ENCODE measurements at regions not wholly inside any gene's neighbourhood (a gene's known extent, or its start where the extent isn't known, plus 50 kb on each side); places are given as distances from the start of the nearest gene placed in this dataset.
A peak's percentile ranks its signal among the peaks of the same experiment; 100 is the strongest.
"Not testable (repeated sequence)": the region's sequence is repeated elsewhere in the genome, so short reads cannot be mapped to it uniquely, and the experiment has no call there.

DNA sequence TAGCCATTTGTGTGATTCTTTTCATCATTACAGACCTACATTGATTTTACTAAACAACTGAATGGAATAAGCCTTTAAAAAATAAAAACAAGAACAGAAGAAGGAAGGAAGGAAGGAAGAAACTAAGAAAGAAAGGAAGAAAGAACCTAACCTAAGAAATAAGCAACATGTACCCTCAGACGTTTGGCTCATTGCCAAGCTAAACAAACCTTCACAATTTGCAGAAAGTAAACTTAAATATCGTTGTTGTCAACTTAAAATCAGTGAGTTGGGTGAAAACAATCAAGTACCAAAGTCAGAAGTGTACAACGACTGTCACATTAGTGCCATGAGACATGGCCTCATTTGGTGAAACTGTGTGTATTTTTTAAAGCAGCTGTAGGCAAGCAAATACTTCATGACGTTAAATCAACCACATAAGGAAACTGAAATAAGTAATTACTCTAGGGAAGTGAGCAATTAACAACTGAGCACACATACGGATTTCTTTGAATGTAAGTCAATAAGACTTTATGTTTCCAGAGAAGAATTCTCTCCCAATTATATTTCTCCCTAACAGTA, 313.1 kb upstream of the TMPRSS15 start:
- no peak overlapping the region for H3K4me3 ChIP-seq (ENCODE audit: low read length)
- no peaks in the 10 kb centered on the region for H3K4me1 ChIP-seq (ENCODE audit: insufficient read depth, low read length)
- no peak overlapping the region for H3K27ac ChIP-seq (ENCODE audit: low read depth, low read length)
- H3K9ac ChIP-seq (ENCODE audit: low read depth, low read length): no peak overlapping the region
- no peaks in the 10 kb centered on the region for H3K27me3 ChIP-seq (ENCODE audit: insufficient read depth, low read length)
- WGBS: 95% methylated on average over 4 of the region's 5 CpGs
- H3K9me3 ChIP-seq (ENCODE audit: insufficient read depth, low read depth, low read length): 0 out of 2 replicates have a peak, but pooled peaks cover 6% of the 10 kb centered on the region
- H3K36me3 ChIP-seq (ENCODE audit: insufficient read depth, low read length): no peaks in the 10 kb centered on the region

DNA sequence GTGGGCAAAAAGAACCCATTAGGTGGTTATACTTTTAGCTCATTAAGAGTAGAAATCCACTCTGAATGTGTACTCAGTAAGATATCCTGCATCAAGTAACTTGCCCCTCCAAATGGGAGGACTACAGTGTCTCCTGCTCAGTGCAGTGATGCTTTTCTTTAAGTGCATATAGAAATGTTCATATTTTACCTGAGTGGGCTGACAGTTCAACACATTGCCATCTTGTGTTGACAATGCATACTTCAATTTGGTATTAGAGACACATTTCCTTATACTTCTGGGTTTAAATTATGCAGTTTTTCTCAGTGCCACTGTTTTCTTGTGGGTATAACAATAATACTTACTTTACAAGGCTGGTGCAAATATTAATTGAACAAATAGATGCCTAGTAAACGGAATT, 318.6 kb upstream of the TMPRSS15 start:
- Histone ChIP-seq H3K9me3 (ENCODE audit: insufficient read depth, low read depth, low read length) (no peaks in the 10 kb centered on the region), H3K27me3 (ENCODE audit: insufficient read depth, low read length) (no peaks in the 10 kb centered on the region), H3K4me3 (ENCODE audit: low read length) (no peak overlapping the region), H3K9ac (ENCODE audit: low read depth, low read length) (no peak overlapping the region), H3K36me3 (ENCODE audit: insufficient read depth, low read length) (no peaks in the 10 kb centered on the region), H3K4me1 (ENCODE audit: insufficient read depth, low read length) (no peaks in the 10 kb centered on the region), H3K27ac (ENCODE audit: low read depth, low read length) (no peak overlapping the region)
- WGBS: no CpG with 5 or more reads among the region's 1 CpG

DNA sequence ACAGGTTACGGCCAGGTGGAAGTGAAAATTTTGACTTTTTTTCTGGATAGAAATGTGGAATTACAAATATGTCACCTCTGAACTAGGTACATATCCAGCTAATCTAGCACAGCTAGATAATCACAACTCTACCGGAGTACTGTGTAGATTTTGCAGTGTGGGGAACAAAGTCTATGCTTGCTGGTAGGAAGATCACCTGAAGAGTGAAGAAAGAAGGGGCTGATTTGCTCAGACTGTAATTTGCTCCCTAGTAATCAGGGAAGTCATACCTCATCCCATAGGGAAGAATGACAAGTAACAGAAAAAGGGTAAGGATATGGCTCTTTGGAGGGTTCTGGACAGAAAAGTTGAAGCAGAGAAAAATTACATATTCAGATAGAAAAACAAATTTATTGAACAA, 319.6 kb upstream of the TMPRSS15 start:
- WGBS: 86% methylated on average over 1 of the region's 2 CpGs

DNA sequence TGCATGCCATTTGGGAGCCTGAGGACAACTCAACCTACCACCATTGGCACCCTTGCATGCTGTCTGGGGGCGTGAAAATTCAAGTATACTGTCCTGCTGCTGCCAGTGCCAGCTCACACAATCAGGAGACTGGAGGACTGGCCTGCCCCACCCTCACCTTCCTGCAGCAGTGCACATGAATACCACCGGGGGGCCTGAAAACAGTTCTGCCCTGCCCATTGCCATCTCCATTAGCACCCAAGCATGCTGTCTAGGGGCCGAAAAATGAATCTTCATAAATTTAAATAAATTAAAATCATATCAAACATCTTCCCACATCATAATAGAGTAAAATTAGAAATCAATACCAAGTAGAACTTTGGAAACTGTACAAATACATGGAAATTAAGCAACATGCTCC, 322.1 kb upstream of the TMPRSS15 start:
- H3K36me3 ChIP-seq (ENCODE audit: insufficient read depth, low read length): no peaks in the 10 kb centered on the region
- H3K4me1 ChIP-seq (ENCODE audit: insufficient read depth, low read length): no peaks in the 10 kb centered on the region
- no peak overlapping the region for H3K9ac ChIP-seq (ENCODE audit: low read depth, low read length)
- no peaks in the 10 kb centered on the region for H3K9me3 ChIP-seq (ENCODE audit: insufficient read depth, low read depth, low read length)
- no peak overlapping the region for H3K4me3 ChIP-seq (ENCODE audit: low read length)
- no peaks in the 10 kb centered on the region for H3K27me3 ChIP-seq (ENCODE audit: insufficient read depth, low read length)
- no peak overlapping the region for H3K27ac ChIP-seq (ENCODE audit: low read depth, low read length)
- 58% methylated on average over 3 of the region's 3 CpGs for WGBS

More for the DNA sequence above, 319.6 kb upstream of the TMPRSS15 start:
- H3K9ac ChIP-seq (ENCODE audit: low read depth, low read length): no peak overlapping the region
- no peak overlapping the region for H3K27ac ChIP-seq (ENCODE audit: low read depth, low read length)
- no peaks in the 10 kb centered on the region for H3K36me3 ChIP-seq (ENCODE audit: insufficient read depth, low read length)
- no peaks in the 10 kb centered on the region for H3K4me1 ChIP-seq (ENCODE audit: insufficient read depth, low read length)
- H3K4me3 ChIP-seq (ENCODE audit: low read length): no peak overlapping the region
- no peaks in the 10 kb centered on the region for H3K27me3 ChIP-seq (ENCODE audit: insufficient read depth, low read length)
- H3K9me3 ChIP-seq (ENCODE audit: insufficient read depth, low read depth, low read length): no peaks in the 10 kb centered on the region

DNA sequence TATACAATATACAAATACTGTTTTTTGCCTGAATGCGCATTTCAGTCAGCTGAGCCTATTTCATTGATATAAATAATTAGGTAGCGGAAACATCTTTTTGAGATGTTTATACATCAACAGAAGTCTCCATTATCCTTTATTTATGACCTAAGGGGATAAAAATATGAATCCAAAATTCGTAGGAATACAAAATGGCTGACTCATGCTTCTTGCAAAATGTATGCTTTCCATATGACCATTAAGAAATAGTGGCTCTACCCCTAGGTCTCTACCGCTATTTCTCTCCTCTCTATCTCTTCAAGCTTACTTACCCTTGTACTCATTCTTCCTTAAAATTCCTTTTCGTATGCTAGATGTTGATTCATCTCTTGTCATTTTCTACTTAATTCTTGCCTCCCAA, 338.4 kb upstream of the TMPRSS15 start:
- no peak overlapping the region for H3K4me3 ChIP-seq (ENCODE audit: low read length)
- no peak overlapping the region for H3K27ac ChIP-seq (ENCODE audit: low read depth, low read length)
- 93% methylated on average over 4 of the region's 5 CpGs for whole genome bisulfite sequencing
- H3K9ac ChIP-seq (ENCODE audit: low read depth, low read length): no peak overlapping the region
- H3K4me1 ChIP-seq (ENCODE audit: insufficient read depth, low read length): peaks cover 19% of the 10 kb centered on the region
- H3K36me3 ChIP-seq (ENCODE audit: insufficient read depth, low read length): no peaks in the 10 kb centered on the region
- no peaks in the 10 kb centered on the region for H3K27me3 ChIP-seq (ENCODE audit: insufficient read depth, low read length)
- no peaks in the 10 kb centered on the region for H3K9me3 ChIP-seq (ENCODE audit: insufficient read depth, low read depth, low read length)

DNA sequence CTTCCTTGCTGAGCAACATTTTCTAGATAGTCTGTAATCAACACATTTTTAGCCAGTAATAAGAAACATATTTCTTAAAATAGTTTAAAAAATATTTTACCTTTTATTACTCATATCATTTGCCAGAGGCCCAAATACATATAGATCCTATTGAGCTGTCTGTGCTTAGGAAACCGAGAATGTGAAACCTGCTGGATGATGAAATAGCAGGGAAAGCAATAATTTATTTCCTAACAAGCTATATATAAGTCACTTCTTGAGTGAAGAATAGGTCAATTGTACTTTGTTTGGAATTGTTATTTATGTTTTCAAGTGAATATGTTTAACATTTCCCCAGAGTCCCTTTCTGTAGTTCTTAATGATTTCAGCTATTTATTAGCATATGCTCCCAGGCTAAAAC, 339.9 kb upstream of the TMPRSS15 start:
- Histone ChIP-seq H3K9me3 (ENCODE audit: insufficient read depth, low read depth, low read length) (no peaks in the 10 kb centered on the region), H3K27ac (ENCODE audit: low read depth, low read length) (no peak overlapping the region), H3K4me1 (ENCODE audit: insufficient read depth, low read length) (peaks cover 19% of the 10 kb centered on the region), H3K9ac (ENCODE audit: low read depth, low read length) (no peak overlapping the region), H3K36me3 (ENCODE audit: insufficient read depth, low read length) (no peaks in the 10 kb centered on the region), H3K4me3 (ENCODE audit: low read length) (no peak overlapping the region), H3K27me3 (ENCODE audit: insufficient read depth, low read length) (no peaks in the 10 kb centered on the region)
- WGBS: no CpG with 5 or more reads among the region's 1 CpG

DNA sequence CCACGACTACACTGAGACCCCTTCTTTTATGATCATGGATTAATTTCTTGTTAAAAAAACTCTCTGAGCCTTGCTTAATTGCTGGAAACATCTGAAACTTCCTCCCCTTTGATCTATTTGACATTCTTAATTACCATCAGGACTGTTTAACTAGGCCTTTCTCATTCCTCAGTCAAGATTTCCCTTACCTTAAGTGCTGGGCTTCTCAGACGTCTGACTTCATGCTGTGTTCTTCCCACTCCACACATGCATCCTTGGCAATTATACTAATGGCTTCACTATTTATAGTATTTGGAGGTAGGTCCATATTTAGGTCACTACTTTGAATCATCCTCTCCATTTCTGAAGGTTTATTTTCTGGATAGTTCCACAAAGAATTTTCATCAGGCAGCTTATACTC, 341.3 kb upstream of the TMPRSS15 start:
- Histone ChIP-seq H3K4me3 (ENCODE audit: low read length) (no peak overlapping the region), H3K9ac (ENCODE audit: low read depth, low read length) (no peak overlapping the region), H3K9me3 (ENCODE audit: insufficient read depth, low read depth, low read length) (no peaks in the 10 kb centered on the region)

DNA sequence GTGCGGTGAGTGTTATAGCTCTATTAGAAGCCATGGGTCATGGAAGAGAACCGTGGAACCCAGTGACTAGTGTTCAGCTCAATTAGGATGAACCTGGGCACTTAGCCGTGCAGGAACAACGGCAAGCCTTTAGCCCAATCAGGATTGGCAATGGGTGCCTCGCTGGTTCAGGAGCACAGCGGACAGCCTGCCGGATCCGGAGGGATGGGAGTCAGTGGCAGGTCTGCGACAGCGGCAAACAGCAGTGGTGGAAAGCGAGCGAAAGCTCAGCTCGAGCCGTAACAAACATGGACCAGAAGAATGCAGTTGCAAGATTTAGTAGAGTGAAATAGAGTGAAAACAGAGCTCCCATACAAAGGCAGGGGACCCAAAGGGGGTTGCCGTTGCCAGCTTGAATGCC, 349.3 kb upstream of the TMPRSS15 start:
- H3K36me3 ChIP-seq (ENCODE audit: insufficient read depth, low read length); H3K4me3 ChIP-seq (ENCODE audit: low read length); H3K27ac ChIP-seq (ENCODE audit: low read depth, low read length); H3K4me1 ChIP-seq (ENCODE audit: insufficient read depth, low read length); H3K27me3 ChIP-seq (ENCODE audit: insufficient read depth, low read length); H3K9ac ChIP-seq (ENCODE audit: low read depth, low read length); H3K9me3 ChIP-seq (ENCODE audit: insufficient read depth, low read depth, low read length): not testable (repeated sequence)
- WGBS: 88% methylated on average over 14 of the region's 15 CpGs

More for the DNA sequence above, 341.3 kb upstream of the TMPRSS15 start:
- Histone ChIP-seq H3K36me3 (ENCODE audit: insufficient read depth, low read length) (no peaks in the 10 kb centered on the region), H3K27ac (ENCODE audit: low read depth, low read length) (0 out of 2 replicates have a peak overlapping the region, but pooled peaks have one; percentile 2), H3K27me3 (ENCODE audit: insufficient read depth, low read length) (no peaks in the 10 kb centered on the region), H3K4me1 (ENCODE audit: insufficient read depth, low read length) (peaks cover 19% of the 10 kb centered on the region)
- WGBS: 13% methylated on average over 2 of the region's 2 CpGs

DNA sequence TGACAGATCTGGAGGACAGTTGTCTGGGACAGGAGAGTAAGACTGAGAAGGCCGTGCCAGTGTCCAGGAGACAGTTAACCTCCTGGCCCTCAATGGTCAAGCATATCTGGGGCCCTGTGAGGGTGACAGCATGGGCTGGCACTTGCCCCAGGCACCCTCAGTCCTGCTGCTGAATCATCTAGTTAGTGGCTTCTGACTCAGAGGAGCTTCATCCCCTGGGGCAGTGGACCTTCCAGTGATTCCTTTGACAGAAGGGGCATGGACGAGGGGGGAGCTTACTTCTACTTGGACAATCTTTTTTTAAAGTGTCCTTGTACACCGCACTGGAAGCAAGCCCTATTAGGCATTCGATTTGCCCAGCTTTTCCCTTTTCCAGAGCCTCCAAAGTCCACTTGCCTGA, 352.7 kb upstream of the TMPRSS15 start:
- H3K9ac ChIP-seq (ENCODE audit: low read depth, low read length); H3K4me1 ChIP-seq (ENCODE audit: insufficient read depth, low read length); H3K36me3 ChIP-seq (ENCODE audit: insufficient read depth, low read length); H3K27me3 ChIP-seq (ENCODE audit: insufficient read depth, low read length); H3K9me3 ChIP-seq (ENCODE audit: insufficient read depth, low read depth, low read length); H3K4me3 ChIP-seq (ENCODE audit: low read length); H3K27ac ChIP-seq (ENCODE audit: low read depth, low read length): not testable (repeated sequence)
- WGBS: 93% methylated on average over 4 of the region's 4 CpGs

DNA sequence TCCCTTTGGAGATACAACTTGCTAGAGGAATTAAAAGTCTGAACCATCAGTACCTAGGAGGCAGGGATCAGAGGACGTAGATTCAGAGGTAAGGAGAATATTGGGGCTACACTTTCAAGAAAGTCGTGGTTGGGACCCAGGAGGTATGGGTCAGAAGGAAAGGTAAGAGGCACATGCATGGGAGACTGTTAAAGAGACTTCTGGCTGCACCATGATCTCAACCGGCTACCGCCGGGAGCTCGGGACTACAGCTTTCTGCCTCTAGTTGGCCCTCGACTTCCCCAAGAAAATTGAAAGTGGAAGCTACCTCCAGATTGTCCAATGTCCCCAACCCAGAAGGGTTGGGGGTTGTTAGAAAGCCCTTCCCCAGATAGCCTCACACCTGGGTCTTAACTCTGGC, 355.7 kb upstream of the TMPRSS15 start:
- no peak overlapping the region for H3K4me3 ChIP-seq (ENCODE audit: low read length)

DNA sequence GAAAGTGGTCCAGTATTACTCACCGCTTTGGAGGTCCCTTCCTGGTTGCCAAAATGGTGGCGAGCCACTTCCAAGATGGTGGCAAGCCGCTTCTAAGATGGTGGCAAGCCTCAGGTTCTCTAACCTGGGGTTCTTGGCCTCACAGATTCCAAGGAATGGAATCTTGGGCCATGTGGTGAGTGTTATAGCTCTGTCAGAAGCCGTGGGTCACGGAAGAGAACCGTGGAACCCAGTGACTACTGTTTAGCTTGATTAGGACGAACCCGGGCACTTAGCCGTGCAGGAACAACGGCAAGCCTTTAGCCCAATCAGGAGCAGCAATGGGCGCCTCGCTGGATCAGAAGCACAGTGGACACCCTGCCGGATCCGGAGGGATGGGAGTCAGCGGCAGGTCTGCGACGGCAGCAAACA, 356.2 kb upstream of the TMPRSS15 start:
- Histone ChIP-seq H3K4me3 (ENCODE audit: low read length) (no peak overlapping the region), H3K9me3 (ENCODE audit: insufficient read depth, low read depth, low read length) (no peaks in the 10 kb centered on the region), H3K9ac (ENCODE audit: low read depth, low read length) (no peak overlapping the region), H3K27me3 (ENCODE audit: insufficient read depth, low read length) (no peaks in the 10 kb centered on the region), H3K27ac (ENCODE audit: low read depth, low read length) (no peak overlapping the region), H3K36me3 (ENCODE audit: insufficient read depth, low read length) (no peaks in the 10 kb centered on the region), H3K4me1 (ENCODE audit: insufficient read depth, low read length) (no peaks in the 10 kb centered on the region)
- WGBS: 95% methylated on average over 17 of the region's 17 CpGs

More for the DNA sequence above, 355.7 kb upstream of the TMPRSS15 start:
- Histone ChIP-seq H3K27me3 (ENCODE audit: insufficient read depth, low read length) (no peaks in the 10 kb centered on the region), H3K9ac (ENCODE audit: low read depth, low read length) (no peak overlapping the region), H3K4me1 (ENCODE audit: insufficient read depth, low read length) (no peaks in the 10 kb centered on the region), H3K9me3 (ENCODE audit: insufficient read depth, low read depth, low read length) (no peaks in the 10 kb centered on the region), H3K36me3 (ENCODE audit: insufficient read depth, low read length) (no peaks in the 10 kb centered on the region), H3K27ac (ENCODE audit: low read depth, low read length) (no peak overlapping the region)
- WGBS: 95% methylated on average over 7 of the region's 7 CpGs

DNA sequence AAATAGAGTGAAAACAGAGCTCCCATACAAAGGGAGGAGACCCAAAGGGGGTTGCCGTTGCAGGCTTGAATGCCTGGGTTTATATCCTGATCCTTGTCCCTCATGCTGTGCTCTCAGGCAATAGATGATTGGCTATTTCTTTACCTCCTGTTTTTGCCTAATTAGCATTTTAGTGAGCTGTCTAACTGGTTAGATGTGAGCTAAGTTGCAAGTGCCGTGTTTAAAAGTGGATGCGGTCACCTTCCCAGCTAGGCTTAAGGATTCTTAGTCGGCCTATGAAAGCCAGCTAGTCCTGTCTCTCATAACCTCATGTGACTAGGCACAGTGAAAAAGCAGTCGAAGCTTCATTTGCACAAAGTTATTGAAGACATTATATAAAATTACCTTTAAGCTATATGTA, 356.7 kb upstream of the TMPRSS15 start:
- H3K27ac ChIP-seq (ENCODE audit: low read depth, low read length): no peak overlapping the region
- no peak overlapping the region for H3K4me3 ChIP-seq (ENCODE audit: low read length)
- no peaks in the 10 kb centered on the region for H3K4me1 ChIP-seq (ENCODE audit: insufficient read depth, low read length)
- no peaks in the 10 kb centered on the region for H3K36me3 ChIP-seq (ENCODE audit: insufficient read depth, low read length)
- no peaks in the 10 kb centered on the region for H3K27me3 ChIP-seq (ENCODE audit: insufficient read depth, low read length)
- no peaks in the 10 kb centered on the region for H3K9me3 ChIP-seq (ENCODE audit: insufficient read depth, low read depth, low read length)
- WGBS: over 99% methylated on average over 4 of the region's 5 CpGs
- H3K9ac ChIP-seq (ENCODE audit: low read depth, low read length): no peak overlapping the region

Data from HUES64 (cell line).